ENCODE measurements at regions not wholly inside any gene's neighbourhood (a gene's known extent, or its start where the extent isn't known, plus 50 kb on each side); places are given as distances from the start of the nearest gene placed in this dataset.

DNA sequence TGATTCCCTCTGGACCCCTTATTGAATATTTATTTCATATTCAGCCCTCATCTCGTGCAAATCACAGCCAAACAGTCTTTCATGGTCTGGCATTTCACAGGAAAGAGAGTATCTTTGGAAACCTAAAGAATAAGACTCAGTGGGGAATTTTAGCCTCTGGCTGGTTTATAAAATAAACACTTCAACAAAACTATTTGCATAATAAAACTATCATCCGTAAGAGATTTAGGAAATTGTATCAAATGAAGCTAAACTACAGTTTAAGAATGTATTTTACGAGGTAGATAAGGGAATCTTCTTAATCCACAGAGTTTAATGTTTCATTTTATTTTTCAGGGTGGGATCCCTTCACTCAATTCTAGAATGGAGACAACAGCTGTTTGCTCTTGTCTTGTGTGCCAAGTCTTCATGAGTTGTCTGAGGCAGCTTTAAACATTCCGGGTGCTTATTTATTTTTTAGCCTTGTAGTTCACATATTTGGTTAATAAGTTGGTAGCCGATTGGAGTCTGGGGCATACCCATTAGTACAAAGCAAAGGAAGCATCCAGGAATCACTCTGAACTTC is 634.4 kb upstream of the KLF12 start:
- H3K4me3 ChIP-seq (ENCODE audit: low read length), result no peak overlapping the region
- TF ChIP-seq CTCF (IDR thresholded peaks at IDR 0.05; ENCODE audit: insufficient read depth, low read depth, low read length, missing control alignments), result no peak
- no peak for DNase-seq (ENCODE audit: low read depth)

GRCh38 chr13:74767050-74767449 is 632.8 kb upstream of the KLF12 start:
- peak; percentile 74 for DNase-seq (ENCODE audit: low read depth)
- TF ChIP-seq CTCF (IDR thresholded peaks at IDR 0.05; ENCODE audit: insufficient read depth, low read depth, low read length, missing control alignments), result no peak

GRCh38 chr13:74765955-74766354 is 631.8 kb upstream of the KLF12 start:
- no peak for DNase-seq (ENCODE audit: low read depth)
- no peak overlapping the region for H3K4me3 ChIP-seq (ENCODE audit: low read length)
- no peak for TF ChIP-seq CTCF (IDR thresholded peaks at IDR 0.05; ENCODE audit: insufficient read depth, low read depth, low read length, missing control alignments)

More at GRCh38 chr13:74767050-74767449, 632.8 kb upstream of the KLF12 start:
- no peak overlapping the region for H3K4me3 ChIP-seq (ENCODE audit: low read length)

GRCh38 chr13:74761801-74762757 is 627.9 kb upstream of the KLF12 start:
- no peak for TF ChIP-seq CTCF (IDR thresholded peaks at IDR 0.05; ENCODE audit: insufficient read depth, low read depth, low read length, missing control alignments)
- no peak for DNase-seq (ENCODE audit: low read depth)
- H3K4me3 ChIP-seq (ENCODE audit: low read length), result no peak overlapping the region

DNA sequence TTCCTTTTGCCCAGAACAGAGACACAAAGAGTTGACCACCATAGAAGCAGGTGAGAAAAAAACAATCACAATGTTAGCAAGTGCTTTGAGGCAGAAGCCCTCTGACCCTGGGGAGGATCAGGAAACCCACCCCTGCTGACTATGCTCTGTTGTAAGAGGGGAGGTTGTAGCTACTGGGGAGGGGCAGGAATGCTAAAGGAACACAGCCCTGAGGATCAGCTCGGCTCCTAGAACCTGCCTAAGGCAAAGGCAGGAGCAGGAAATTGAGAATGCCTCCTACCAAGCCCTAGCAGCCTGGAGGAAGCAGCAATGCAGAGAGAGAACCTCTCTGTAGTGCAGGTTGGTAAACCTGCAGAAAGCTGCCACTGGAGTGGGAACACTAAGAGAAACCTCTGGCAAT is 624.0 kb upstream of the KLF12 start:
- DNase-seq (ENCODE audit: low read depth), result no peak
- no peak overlapping the region for H3K4me3 ChIP-seq (ENCODE audit: low read length)
- TF ChIP-seq CTCF (IDR thresholded peaks at IDR 0.05; ENCODE audit: insufficient read depth, low read depth, low read length, missing control alignments), result no peak

DNA sequence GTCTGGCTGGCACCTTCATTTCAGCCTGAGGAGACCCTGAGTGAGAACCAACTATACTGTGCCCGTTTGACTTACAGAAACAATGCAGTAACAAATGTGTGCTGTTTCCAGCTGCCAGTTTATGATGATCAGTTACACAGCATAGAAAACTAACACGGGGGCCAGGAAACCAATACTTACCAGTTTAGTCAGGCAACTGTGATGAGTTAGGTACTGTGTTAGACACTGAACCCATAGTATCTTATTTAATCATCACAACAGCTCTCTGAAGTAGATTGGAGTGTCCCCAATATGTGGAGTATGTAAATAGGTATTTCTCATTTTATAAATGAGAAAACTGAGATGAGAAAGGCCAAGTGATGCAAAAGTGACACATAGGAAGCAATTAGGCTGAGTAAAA is 620.9 kb upstream of the KLF12 start:
- H3K4me3 ChIP-seq (ENCODE audit: low read length), result no peak overlapping the region
- no peak for TF ChIP-seq CTCF (IDR thresholded peaks at IDR 0.05; ENCODE audit: insufficient read depth, low read depth, low read length, missing control alignments)
- no peak for DNase-seq (ENCODE audit: low read depth)
